ENCODE measurements at regions not wholly inside any gene's neighbourhood (a gene's known extent, or its start where the extent isn't known, plus 50 kb on each side); places are given as distances from the start of the nearest gene placed in this dataset.

DNA sequence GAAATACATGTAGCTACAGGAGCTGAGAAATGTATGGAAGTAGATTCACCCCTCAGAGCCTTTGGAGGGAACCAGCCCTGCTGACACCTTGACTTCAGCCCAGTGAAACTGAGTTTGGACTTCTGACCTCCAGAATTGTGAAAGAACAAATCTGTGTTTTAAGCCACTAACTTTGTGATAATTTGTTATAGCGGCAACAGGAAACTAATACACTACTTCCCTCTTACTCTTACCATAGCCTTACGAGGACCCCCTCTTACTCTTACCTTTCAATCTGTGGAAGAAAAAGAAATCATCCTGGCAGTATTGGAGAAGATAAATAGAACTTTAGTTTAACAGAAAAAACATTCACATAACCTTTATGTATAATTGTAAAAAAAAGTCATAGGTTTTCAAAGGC, 353.6 kb upstream of the USP24 start:
- Histone ChIP-seq H3K36me3 (ENCODE audit: low read depth, low read length) (no peaks in the 10 kb centered on the region), H3K27me3 (ENCODE audit: low read length) (no peaks in the 10 kb centered on the region), H4K20me1 (ENCODE audit: low read length) (no peaks in the 10 kb centered on the region), H3K79me2 (ENCODE audit: low read length) (no peaks in the 10 kb centered on the region), H3K27ac (ENCODE audit: low read length) (no peak overlapping the region), H3K9me3 (ENCODE audit: low read length) (no peaks in the 10 kb centered on the region), H3K9ac (ENCODE audit: low read length) (no peak overlapping the region), H3K4me2 (ENCODE audit: low read length) (no peak overlapping the region), H3K4me3 (ENCODE audit: low read length) (no peak overlapping the region), H3K4me1 (ENCODE audit: insufficient read depth, low read length) (no peaks in the 10 kb centered on the region; the same call in 1 of the 2 replicates), H3F3A (ENCODE audit: low read length, unreplicated experiment) (no peaks in the 10 kb centered on the region), H2AFZ (ENCODE audit: low read length) (no peak overlapping the region), H3K9me2 (replicated peaks; ENCODE audit: low read length) (no peaks in the 10 kb centered on the region)
- intact Hi-C loops (cut with micrococcal nuclease) = no loop called here
- no peak for TF ChIP-seq EZH2 (IDR thresholded peaks at IDR 0.05; ENCODE audit: low read length, unreplicated experiment)
- POLR2A ChIA-PET (ENCODE audit: unreplicated experiment) = no interaction called here
- no TSS peak for BruUV-seq (replicated peaks)
- CTCF ChIA-PET = no interaction called here
- ATAC-seq = no peak
- DNase-seq = no peak

DNA sequence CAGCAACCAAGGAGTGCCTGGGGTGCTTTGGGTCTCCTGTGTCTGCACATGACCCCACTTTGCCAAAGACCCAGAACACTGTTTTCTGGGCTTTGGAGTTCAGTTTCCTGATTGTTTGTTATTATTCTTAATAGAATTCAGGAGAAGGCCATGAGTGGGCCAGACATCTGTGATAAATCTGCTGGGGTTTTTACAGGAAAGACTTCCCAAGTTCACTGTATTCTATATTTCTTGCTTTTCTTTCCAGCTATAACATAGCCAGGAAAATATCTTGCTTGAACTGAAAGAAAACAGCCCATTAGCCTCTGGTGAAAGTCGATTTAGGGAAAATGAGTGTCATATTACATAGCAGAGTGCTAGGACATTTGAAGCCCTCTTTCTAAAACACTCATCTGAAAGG, 345.1 kb upstream of the USP24 start:
- intact Hi-C loops (cut with micrococcal nuclease) = no loop called here
- H3K79me2 ChIP-seq (ENCODE audit: low read length) = no peaks in the 10 kb centered on the region
- ATAC-seq = peak; percentile 35
- peaks cover 15% of the 10 kb centered on the region for H3K4me1 ChIP-seq (ENCODE audit: insufficient read depth, low read length)
- ChIA-PET CTCF (no interaction called here), POLR2A (ENCODE audit: unreplicated experiment) (no interaction called here)
- H3K4me3 ChIP-seq (ENCODE audit: low read length) = no peak overlapping the region
- H2AFZ ChIP-seq (ENCODE audit: low read length) = no peak overlapping the region
- no peak for TF ChIP-seq EZH2phosphoT487 (IDR thresholded peaks at IDR 0.05; ENCODE audit: borderline replicate concordance, low read length)
- no peak for TF ChIP-seq EZH2 (IDR thresholded peaks at IDR 0.05; ENCODE audit: low read length, unreplicated experiment)
- no peak for TF ChIP-seq CTCF (conservative IDR thresholded peaks at IDR 0.05; ENCODE audit: low read depth, low read length)
- H3K27ac ChIP-seq (ENCODE audit: low read length) = no peak overlapping the region
- H4K20me1 ChIP-seq (ENCODE audit: low read length) = no peaks in the 10 kb centered on the region
- H3K9me2 ChIP-seq (replicated peaks; ENCODE audit: low read length) = no peaks in the 10 kb centered on the region
- no TSS peak for BruUV-seq (replicated peaks)
- no peak overlapping the region for H3K4me2 ChIP-seq (ENCODE audit: low read length)
- no peaks in the 10 kb centered on the region for H3F3A ChIP-seq (ENCODE audit: low read length, unreplicated experiment)
- no peak overlapping the region for H3K9ac ChIP-seq (ENCODE audit: low read length)
- H3K36me3 ChIP-seq (ENCODE audit: low read depth, low read length) = no peaks in the 10 kb centered on the region
- H3K9me3 ChIP-seq (ENCODE audit: low read length) = no peaks in the 10 kb centered on the region
- no peak for DNase-seq
- no peaks in the 10 kb centered on the region for H3K27me3 ChIP-seq (ENCODE audit: low read length)

DNA sequence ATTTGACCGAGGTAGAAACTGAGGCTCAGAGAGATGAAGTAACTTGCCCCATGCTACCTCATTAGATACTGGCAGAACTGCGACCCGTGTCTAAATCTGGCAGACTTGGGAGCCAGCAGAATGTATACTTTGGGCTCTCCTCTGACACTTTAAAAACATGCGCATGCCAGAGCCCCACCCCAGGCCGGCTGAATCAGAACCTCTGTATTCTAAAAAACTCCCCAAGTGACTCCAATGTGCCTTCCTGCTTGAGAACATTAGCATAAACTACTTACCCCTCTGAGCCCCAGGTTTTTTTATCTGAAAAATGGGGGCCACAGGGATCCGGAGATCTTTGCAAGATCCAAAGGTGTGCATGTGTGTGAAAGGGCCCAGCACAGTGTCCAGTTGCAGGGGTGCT, 344.7 kb upstream of the USP24 start:
- Histone ChIP-seq H3K27ac (ENCODE audit: low read length) (no peak overlapping the region), H3K4me2 (ENCODE audit: low read length) (no peak overlapping the region), H3F3A (ENCODE audit: low read length, unreplicated experiment) (no peaks in the 10 kb centered on the region), H3K4me1 (ENCODE audit: insufficient read depth, low read length) (peaks cover 15% of the 10 kb centered on the region), H3K79me2 (ENCODE audit: low read length) (no peaks in the 10 kb centered on the region), H3K9me3 (ENCODE audit: low read length) (no peaks in the 10 kb centered on the region), H3K36me3 (ENCODE audit: low read depth, low read length) (no peaks in the 10 kb centered on the region), H3K9ac (ENCODE audit: low read length) (no peak overlapping the region), H3K27me3 (ENCODE audit: low read length) (no peaks in the 10 kb centered on the region), H2AFZ (ENCODE audit: low read length) (no peak overlapping the region), H4K20me1 (ENCODE audit: low read length) (no peaks in the 10 kb centered on the region), H3K9me2 (replicated peaks; ENCODE audit: low read length) (no peaks in the 10 kb centered on the region), H3K4me3 (ENCODE audit: low read length) (no peak overlapping the region)
- intact Hi-C loops (cut with micrococcal nuclease) = no loop called here
- no peak for DNase-seq
- CTCF ChIA-PET = no interaction called here
- TF ChIP-seq EZH2 (IDR thresholded peaks at IDR 0.05; ENCODE audit: low read length, unreplicated experiment) = no peak
- TF ChIP-seq CTCF (conservative IDR thresholded peaks at IDR 0.05; ENCODE audit: low read depth, low read length) = no peak
- TF ChIP-seq EZH2phosphoT487 (IDR thresholded peaks at IDR 0.05; ENCODE audit: borderline replicate concordance, low read length) = no peak
- BruUV-seq (replicated peaks) = no TSS peak
- peak; percentile 30; the same call in 1 of the 2 replicates for ATAC-seq
- POLR2A ChIA-PET (ENCODE audit: unreplicated experiment) = no interaction called here
